IMR-90 (cell line): ENCODE measurements at regions not wholly inside any gene's neighbourhood (a gene's known extent, or its start where the extent isn't known, plus 50 kb on each side); places are given as distances from the start of the nearest gene placed in this dataset.

Source experiments
- ATAC-seq: fragments of 200-7000 bp; cut with Tn5 transposase; 2 replicates; pipeline ENCODE4 v1.9.1; 2020; ENCODE audit warnings: low read depth, mild to moderate bottlenecking, moderate library complexity
- BruUV-seq: library from RNA; stranded (reverse); fragments of 400-500 nt; replicated peaks from 2 replicates; lab custom pipeline; 2021; lab: Mats Ljungman, UMichigan
- CTCF ChIA-PET: fragments of 300-600 bp; formaldehyde crosslinking; extraction: SDS; loops from one replicate; lab custom pipeline; 2021; ENCODE audit warnings: antibody characterized with exemption; lab: Yijun Ruan, JAX
- POLR2A ChIA-PET: fragments of 300-600 bp; sonication (Branson Sonifier 250); formaldehyde crosslinking; loops from one replicate; lab custom pipeline; 2022; ENCODE audit warnings: antibody characterized with exemption; ENCODE audit not compliant: unreplicated experiment; lab: Charles Lee
- DNase-seq: peaks from one replicate; pipeline ENCODE4 v3.0.0; 2013
- H2AFZ ChIP-seq: replicated peaks from 2 replicates; pipeline ENCODE3; 2013; ENCODE audit warnings: low read length, mild to moderate bottlenecking; ENCODE audit not compliant: poor library complexity
- H2AK5ac ChIP-seq: 2 replicates; pipeline ENCODE4 v1.6.1; 2013; ENCODE audit warnings: low read depth, low read length, inconsistent platforms
- H2AK9ac ChIP-seq: replicated peaks from 2 replicates; pipeline ENCODE3; 2013; ENCODE audit warnings: mild to moderate bottlenecking, low read depth, low read length, moderate library complexity; ENCODE audit not compliant: poor library complexity
- H2BK120ac ChIP-seq: 2 replicates; pipeline ENCODE4 v1.6.1; 2013; ENCODE audit warnings: low read depth, low read length, inconsistent platforms
- H2BK15ac ChIP-seq: 3 replicates; pipeline ENCODE4 v1.6.1; 2013; ENCODE audit warnings: low read depth, low read length, inconsistent platforms
- H2BK20ac ChIP-seq: 2 replicates; pipeline ENCODE4 v1.6.1; 2013; ENCODE audit warnings: low read depth, mild to moderate bottlenecking, inconsistent platforms, low read length, moderate library complexity
- H2BK5ac ChIP-seq: 2 replicates; pipeline ENCODE4 v1.6.1; 2013; ENCODE audit warnings: mild to moderate bottlenecking, low read depth, low read length, inconsistent platforms; ENCODE audit not compliant: poor library complexity, severe bottlenecking
- H3K14ac ChIP-seq: replicated peaks from 2 replicates; pipeline ENCODE4 v1.6.1; 2013; ENCODE audit warnings: low read depth, low read length, inconsistent platforms
- H3K18ac ChIP-seq: 2 replicates; pipeline ENCODE4 v1.6.1; 2013; ENCODE audit warnings: low read depth, low read length, control low read depth
- H3K23ac ChIP-seq: 2 replicates; pipeline ENCODE4 v1.6.1; 2013; ENCODE audit warnings: low read depth, low read length, inconsistent platforms
- H3K27ac ChIP-seq: 2 replicates; pipeline ENCODE4 v1.5.1; 2013; ENCODE audit warnings: mild to moderate bottlenecking, control low read depth, low read length; ENCODE audit not compliant: insufficient read depth
- H3K27me3 ChIP-seq: 2 replicates; pipeline ENCODE4 v1.6.1; 2013; ENCODE audit warnings: low read length; ENCODE audit not compliant: control insufficient read depth, insufficient read depth
- H3K36me3 ChIP-seq: 2 replicates; pipeline ENCODE4 v1.6.1; 2013; ENCODE audit warnings: low read length, mixed read lengths; ENCODE audit not compliant: control insufficient read depth, insufficient read depth
- H3K4ac ChIP-seq: 2 replicates; pipeline ENCODE4 v1.6.1; 2013; ENCODE audit warnings: low read depth, low read length, inconsistent platforms
- H3K4me1 ChIP-seq: 2 replicates; pipeline ENCODE4 v1.6.1; 2013; ENCODE audit warnings: low read length, mixed read lengths; ENCODE audit not compliant: control insufficient read depth, insufficient read depth
- H3K4me2 ChIP-seq: 2 replicates; pipeline ENCODE4 v1.6.1; 2013; ENCODE audit warnings: low read depth, mild to moderate bottlenecking, control low read depth, low read length, moderate library complexity
- H3K4me3 ChIP-seq: 2 replicates; pipeline ENCODE4 v1.5.1; 2013; ENCODE audit warnings: low read depth, mild to moderate bottlenecking, control low read depth, low read length, moderate library complexity; ENCODE audit not compliant: insufficient read depth
- H3K56ac ChIP-seq: 2 replicates; pipeline ENCODE4 v1.6.1; 2013; ENCODE audit warnings: low read length, inconsistent platforms; ENCODE audit not compliant: insufficient read depth; ENCODE audit errors: extremely low read depth
- H3K79me1 ChIP-seq, 2 experiments: 2 replicates each; pipeline ENCODE4 v1.6.1; 2013; ENCODE audit warnings: low read length in 2 of 2, inconsistent platforms in 1 of 2, low read depth in 1 of 2
- H3K9ac ChIP-seq: 2 replicates; pipeline ENCODE4 v1.6.1; 2013; ENCODE audit warnings: low read depth, low read length, control low read depth
- H3K9me1 ChIP-seq: 2 replicates; pipeline ENCODE4 v1.6.1; 2013; ENCODE audit warnings: low read length, inconsistent platforms; ENCODE audit not compliant: insufficient read depth
- H3K9me3 ChIP-seq: 2 replicates; pipeline ENCODE4 v1.6.1; 2013; ENCODE audit warnings: low read length; ENCODE audit not compliant: control insufficient read depth, insufficient read depth
- H4K20me1 ChIP-seq: 2 replicates; pipeline ENCODE4 v1.6.1; 2013; ENCODE audit warnings: low read length, inconsistent platforms; ENCODE audit not compliant: insufficient read depth
- H4K5ac ChIP-seq: 2 replicates; pipeline ENCODE4 v1.6.1; 2013; ENCODE audit warnings: mild to moderate bottlenecking, low read depth, low read length, control low read depth
- H4K8ac ChIP-seq, 2 experiments: 2 replicates each; pipeline ENCODE4 v1.6.1; 2013; ENCODE audit warnings: low read depth in 2 of 2, low read length in 2 of 2, control low read depth in 1 of 2, inconsistent platforms in 1 of 2
- H4K91ac ChIP-seq: 2 replicates; pipeline ENCODE4 v1.6.1; 2013; ENCODE audit warnings: low read depth, low read length, inconsistent platforms; ENCODE audit not compliant: insufficient read depth
- CEBPB ChIP-seq: IDR thresholded peaks from 2 replicates; pipeline ENCODE4 v1.6.1; 2012; ENCODE audit warnings: low read depth, low read length, improper control_type of control experiment
- WGBS, 2 experiments: methylation state at CpG; one replicate each; pipeline versions ENCODE4 v1.1.5 to v1.1.7; 2013; ENCODE audit warnings: missing lambda C conversion rate in 2 of 2; ENCODE audit not compliant: insufficient read length in 1 of 2; ENCODE audit errors: extremely low coverage in 2 of 2; 5-methylcytosine and 5-hydroxymethylcytosine counted together
- dilution Hi-C: fragments of 300-500 bp; cut with HindIII; formaldehyde crosslinking; loops from one replicate; pipeline ENCODE4 v1.14.3; 2018; ENCODE audit warnings: low sequenced_read_pairs; ENCODE audit not compliant: unreplicated experiment
- in situ Hi-C: fragments of 300-500 bp; cut with MboI; formaldehyde crosslinking; loops from 3 replicates; pipeline ENCODE4 v1.14.3; 2019; ENCODE audit warnings: low sequenced_read_pairs, inconsistent platforms, mixed read lengths
- intact Hi-C: fragments of 100-400 bp; cut with micrococcal nuclease; formaldehyde crosslinking; loops from 2 replicates; pipeline ENCODE4 v1.10.0; 2022
- TF ChIP-seq, protein P1 (sequence below): fragments of 150-350 bp; IDR thresholded peaks from 2 replicates; pipeline ENCODE4 v1.6.1; 2016; ENCODE audit warnings: low read depth, mild to moderate bottlenecking, low read length, moderate library complexity, borderline replicate concordance
- TF ChIP-seq, protein P2 (sequence below): fragments of 150-350 bp; IDR thresholded peaks from 2 replicates; pipeline ENCODE4 v1.6.1; 2017; ENCODE audit warnings: mild to moderate bottlenecking, antibody characterized with exemption, low read length, low read depth

- H3K79me1 ChIP-seq = no peaks in the 10 kb centered on the region
- no peaks in the 10 kb centered on the region for H4K20me1 ChIP-seq
- H2BK120ac ChIP-seq = no peak overlapping the region
- DNase-seq (no peak), ATAC-seq (no peak)
- H2BK20ac ChIP-seq = no peak overlapping the region
- no peak overlapping the region for H4K91ac ChIP-seq
- ChIA-PET POLR2A (no interaction called here), CTCF (interaction anchor here (0.5 kb wide), 1 partner anchor 73 kb away, joined by 3 read pairs; no protein-coding TSS in a partner anchor)
- intact Hi-C loops = no loop called here
- no peak overlapping the region for H3K18ac ChIP-seq
- in situ Hi-C loops = no loop called here
- no peaks in the 10 kb centered on the region; the same call in 1 of the 2 replicates for H3K4me1 ChIP-seq
- H3K4me2 ChIP-seq = no peak overlapping the region
- H3K14ac ChIP-seq = no peak overlapping the region
- H4K5ac ChIP-seq = no peak overlapping the region
- H3K9me1 ChIP-seq = peaks cover 4% of the 10 kb centered on the region; the same call in 1 of the 2 replicates
- H2AFZ ChIP-seq = no peak overlapping the region
- H3K9ac ChIP-seq = no peak overlapping the region
- no peak overlapping the region for H3K27ac ChIP-seq
- no peak overlapping the region for H2BK5ac ChIP-seq
- no peak overlapping the region for H3K4me3 ChIP-seq
- no peak overlapping the region for H2AK5ac ChIP-seq
- no peak overlapping the region for H3K56ac ChIP-seq
- no peak overlapping the region for H3K4ac ChIP-seq
- no peaks in the 10 kb centered on the region for H3K36me3 ChIP-seq
- no CpG with 5 or more reads among the region's 2 CpGs for WGBS, 2 experiments
- TF ChIP-seq, protein P1, sequence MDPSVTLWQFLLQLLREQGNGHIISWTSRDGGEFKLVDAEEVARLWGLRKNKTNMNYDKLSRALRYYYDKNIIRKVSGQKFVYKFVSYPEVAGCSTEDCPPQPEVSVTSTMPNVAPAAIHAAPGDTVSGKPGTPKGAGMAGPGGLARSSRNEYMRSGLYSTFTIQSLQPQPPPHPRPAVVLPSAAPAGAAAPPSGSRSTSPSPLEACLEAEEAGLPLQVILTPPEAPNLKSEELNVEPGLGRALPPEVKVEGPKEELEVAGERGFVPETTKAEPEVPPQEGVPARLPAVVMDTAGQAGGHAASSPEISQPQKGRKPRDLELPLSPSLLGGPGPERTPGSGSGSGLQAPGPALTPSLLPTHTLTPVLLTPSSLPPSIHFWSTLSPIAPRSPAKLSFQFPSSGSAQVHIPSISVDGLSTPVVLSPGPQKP = no peak
- TF ChIP-seq CEBPB = no peak
- TF ChIP-seq, protein P2, sequence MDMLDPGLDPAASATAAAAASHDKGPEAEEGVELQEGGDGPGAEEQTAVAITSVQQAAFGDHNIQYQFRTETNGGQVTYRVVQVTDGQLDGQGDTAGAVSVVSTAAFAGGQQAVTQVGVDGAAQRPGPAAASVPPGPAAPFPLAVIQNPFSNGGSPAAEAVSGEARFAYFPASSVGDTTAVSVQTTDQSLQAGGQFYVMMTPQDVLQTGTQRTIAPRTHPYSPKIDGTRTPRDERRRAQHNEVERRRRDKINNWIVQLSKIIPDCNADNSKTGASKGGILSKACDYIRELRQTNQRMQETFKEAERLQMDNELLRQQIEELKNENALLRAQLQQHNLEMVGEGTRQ = no peak
- dilution Hi-C loops = no loop called here
- BruUV-seq = no TSS peak
- no peaks in the 10 kb centered on the region for H3K27me3 ChIP-seq
- no peak overlapping the region for H3K23ac ChIP-seq
- H4K8ac ChIP-seq = no peak overlapping the region
- H2BK15ac ChIP-seq = no peak overlapping the region
- H3K9me3 ChIP-seq = no peaks in the 10 kb centered on the region
- no peak overlapping the region for H2AK9ac ChIP-seq
These were observed 168.3 kb downstream of the PLPP3 start for GRCh38 chr1:56411021-56411420.
